ENCODE measurements at regions not wholly inside any gene's neighbourhood (a gene's known extent, or its start where the extent isn't known, plus 50 kb on each side); places are given as distances from the start of the nearest gene placed in this dataset.

DNA sequence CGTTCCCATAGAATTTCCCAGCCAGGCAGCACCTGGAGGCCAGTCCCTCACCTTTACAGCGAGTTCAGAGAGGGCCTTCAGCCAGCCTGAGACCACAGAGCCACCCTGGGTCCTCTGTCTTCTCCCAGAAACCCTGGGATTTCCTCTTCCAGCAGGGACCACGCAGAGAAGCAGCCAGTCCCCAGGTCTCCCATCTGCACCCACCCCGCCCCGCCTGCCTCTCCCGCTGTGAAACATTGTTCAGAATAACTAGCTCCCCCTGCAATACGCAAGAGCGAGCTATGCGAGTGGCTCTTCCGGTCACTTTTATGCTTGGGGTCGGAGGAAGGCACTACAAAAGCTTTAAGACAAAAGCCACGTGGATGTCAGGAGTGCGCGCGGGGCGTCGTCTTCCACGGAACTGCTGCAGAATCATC is 77.8 kb downstream of the SERPINA3 start:
- H3K4me3 ChIP-seq (replicated peaks in 1 of 3; ENCODE audit: insufficient read depth in 1 of 3, low read depth in 2 of 3, low read length in 3 of 3) = peak overlapping the region in 1 of 3 experiments; percentile 18; a peak in 1 of 6 replicates
- DNase-seq (ENCODE audit: low spot score) (no peak), FAIRE-seq (no peak), ATAC-seq (no peak)
- H3K27ac ChIP-seq (ENCODE audit: extremely low read length, insufficient read depth, low read length) = no peak overlapping the region
- no peaks in the 10 kb centered on the region for H3K9me3 ChIP-seq (ENCODE audit: low read length)
- H3K4me2 ChIP-seq (ENCODE audit: low read depth, low read length) = peak overlapping the region; percentile 71
- ChIA-PET POLR2A (no interaction called here), CTCF (ENCODE audit: low intra/inter-chr PET ratio, low total read pairs) (interaction anchor here (1.8 to 2.9 kb wide), 2 partner anchors 58 to 409 kb away, joined by 7 to 14 read pairs; no protein-coding TSS in a partner anchor)
- WGBS (ENCODE audit: low lambda C conversion rate) = 68% methylated on average over 17 of the region's 18 CpGs
- H2AFZ ChIP-seq (ENCODE audit: low read length) = no peak overlapping the region
- peaks cover 13 to 61% of the 10 kb centered on the region in 2 experiments for H3K27me3 ChIP-seq (ENCODE audit: control insufficient read depth in 1 of 2, insufficient read depth in 2 of 2, low read length in 2 of 2)
- H3K9ac ChIP-seq (ENCODE audit: insufficient read depth, low read depth, low read length) = peak overlapping the region; percentile 17; the same call in 1 of the 2 replicates
- BruUV-seq (replicated peaks) = no TSS peak
- H4K20me1 ChIP-seq (ENCODE audit: insufficient read depth, low read length) = no peaks in the 10 kb centered on the region
- in situ Hi-C loops (cut with HindIII; ENCODE audit: extremely low pct_ligation_motif_present, low pct_unique_long_range_greater_than_20kb) = loop anchor here (5.0 to 10.0 kb wide), 5 partner anchors 57 to 742 kb away; no protein-coding TSS in a partner anchor
- H3K36me3 ChIP-seq (replicated peaks in 1 of 2; ENCODE audit: control insufficient read depth in 1 of 2, insufficient read depth in 2 of 2, low read length in 2 of 2) = no peaks in the 10 kb centered on the region
- H3K4me1 ChIP-seq (ENCODE audit: insufficient read depth, low read length) = peaks cover 20% of the 10 kb centered on the region
- no peak for TF ChIP-seq ZNF879 (CRISPR knock-in tag; IDR thresholded peaks at IDR 0.05)
- 0 out of 2 replicates have a peak, but pooled peaks have one; percentile 20 for TF ChIP-seq ZNF768 (CRISPR knock-in tag; IDR thresholded peaks at IDR 0.05)
- TF ChIP-seq, protein P1, sequence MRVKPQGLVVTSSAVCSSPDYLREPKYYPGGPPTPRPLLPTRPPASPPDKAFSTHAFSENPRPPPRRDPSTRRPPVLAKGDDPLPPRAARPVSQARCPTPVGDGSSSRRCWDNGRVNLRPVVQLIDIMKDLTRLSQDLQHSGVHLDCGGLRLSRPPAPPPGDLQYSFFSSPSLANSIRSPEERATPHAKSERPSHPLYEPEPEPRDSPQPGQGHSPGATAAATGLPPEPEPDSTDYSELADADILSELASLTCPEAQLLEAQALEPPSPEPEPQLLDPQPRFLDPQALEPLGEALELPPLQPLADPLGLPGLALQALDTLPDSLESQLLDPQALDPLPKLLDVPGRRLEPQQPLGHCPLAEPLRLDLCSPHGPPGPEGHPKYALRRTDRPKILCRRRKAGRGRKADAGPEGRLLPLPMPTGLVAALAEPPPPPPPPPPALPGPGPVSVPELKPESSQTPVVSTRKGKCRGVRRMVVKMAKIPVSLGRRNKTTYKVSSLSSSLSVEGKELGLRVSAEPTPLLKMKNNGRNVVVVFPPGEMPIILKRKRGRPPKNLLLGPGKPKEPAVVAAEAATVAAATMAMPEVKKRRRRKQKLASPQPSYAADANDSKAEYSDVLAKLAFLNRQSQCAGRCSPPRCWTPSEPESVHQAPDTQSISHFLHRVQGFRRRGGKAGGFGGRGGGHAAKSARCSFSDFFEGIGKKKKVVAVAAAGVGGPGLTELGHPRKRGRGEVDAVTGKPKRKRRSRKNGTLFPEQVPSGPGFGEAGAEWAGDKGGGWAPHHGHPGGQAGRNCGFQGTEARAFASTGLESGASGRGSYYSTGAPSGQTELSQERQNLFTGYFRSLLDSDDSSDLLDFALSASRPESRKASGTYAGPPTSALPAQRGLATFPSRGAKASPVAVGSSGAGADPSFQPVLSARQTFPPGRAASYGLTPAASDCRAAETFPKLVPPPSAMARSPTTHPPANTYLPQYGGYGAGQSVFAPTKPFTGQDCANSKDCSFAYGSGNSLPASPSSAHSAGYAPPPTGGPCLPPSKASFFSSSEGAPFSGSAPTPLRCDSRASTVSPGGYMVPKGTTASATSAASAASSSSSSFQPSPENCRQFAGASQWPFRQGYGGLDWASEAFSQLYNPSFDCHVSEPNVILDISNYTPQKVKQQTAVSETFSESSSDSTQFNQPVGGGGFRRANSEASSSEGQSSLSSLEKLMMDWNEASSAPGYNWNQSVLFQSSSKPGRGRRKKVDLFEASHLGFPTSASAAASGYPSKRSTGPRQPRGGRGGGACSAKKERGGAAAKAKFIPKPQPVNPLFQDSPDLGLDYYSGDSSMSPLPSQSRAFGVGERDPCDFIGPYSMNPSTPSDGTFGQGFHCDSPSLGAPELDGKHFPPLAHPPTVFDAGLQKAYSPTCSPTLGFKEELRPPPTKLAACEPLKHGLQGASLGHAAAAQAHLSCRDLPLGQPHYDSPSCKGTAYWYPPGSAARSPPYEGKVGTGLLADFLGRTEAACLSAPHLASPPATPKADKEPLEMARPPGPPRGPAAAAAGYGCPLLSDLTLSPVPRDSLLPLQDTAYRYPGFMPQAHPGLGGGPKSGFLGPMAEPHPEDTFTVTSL (CRISPR knock-in tag; IDR thresholded peaks at IDR 0.05; ENCODE audit: borderline replicate concordance) = no peak
- intact Hi-C loops (cut with micrococcal nuclease; ENCODE audit: unreplicated experiment) = loop anchor here (1.0 kb wide), 2 partner anchors 58 to 742 kb away; no protein-coding TSS in a partner anchor
- H3K79me2 ChIP-seq (ENCODE audit: insufficient read depth, low read length) = no peaks in the 10 kb centered on the region

All from HepG2 (cell line).